ENCODE measurements at regions not wholly inside any gene's neighbourhood (a gene's known extent, or its start where the extent isn't known, plus 50 kb on each side); places are given as distances from the start of the nearest gene placed in this dataset.

GRCh38 chr10:130889780-130890179 is 421.7 kb downstream of the TCERG1L start:
- no peak overlapping the region for H3K9ac ChIP-seq (ENCODE audit: low read depth in 2 of 2, low read length in 2 of 2)
- no peak for TF ChIP-seq CTCF (IDR thresholded peaks at IDR 0.05)
- no peak overlapping the region for H3K4me3 ChIP-seq
- no peaks in the 10 kb centered on the region for H3K27me3 ChIP-seq
- no peak overlapping the region for H3K27ac ChIP-seq
- no peaks in the 10 kb centered on the region for H3K36me3 ChIP-seq
- H3K9me3 ChIP-seq: no peaks in the 10 kb centered on the region
- no peaks in the 10 kb centered on the region for H3K4me1 ChIP-seq
- DNase-seq: no peak
- intact Hi-C loops (cut with DNase I): no loop called here

- no peaks in the 10 kb centered on the region for H3K9me3 ChIP-seq
- no peak overlapping the region for H3K27ac ChIP-seq
- no peak overlapping the region for H3K4me3 ChIP-seq
- no peak for TF ChIP-seq CTCF (IDR thresholded peaks at IDR 0.05)
- no peaks in the 10 kb centered on the region for H3K4me1 ChIP-seq
- H3K36me3 ChIP-seq: no peaks in the 10 kb centered on the region
- intact Hi-C loops (cut with DNase I): no loop called here
- no peak for DNase-seq
- H3K27me3 ChIP-seq: no peaks in the 10 kb centered on the region
- H3K9ac ChIP-seq (ENCODE audit: low read depth in 2 of 2, low read length in 2 of 2): no peak overlapping the region
Measured at GRCh38 chr10:130891066-130891465, 420.5 kb downstream of the TCERG1L start.

GRCh38 chr10:130894471-130894870 is 417.1 kb downstream of the TCERG1L start:
- no peak for TF ChIP-seq CTCF (IDR thresholded peaks at IDR 0.05)
- no peak for DNase-seq

GRCh38 chr10:130895161-130895560 is 416.4 kb downstream of the TCERG1L start:
- no peak overlapping the region for H3K9ac ChIP-seq (ENCODE audit: low read depth in 2 of 2, low read length in 2 of 2)
- intact Hi-C loops (cut with DNase I): no loop called here
- no peak overlapping the region for H3K27ac ChIP-seq
- H3K4me3 ChIP-seq: no peak overlapping the region
- H3K36me3 ChIP-seq: no peaks in the 10 kb centered on the region
- H3K27me3 ChIP-seq: no peaks in the 10 kb centered on the region
- no peak for DNase-seq
- no peaks in the 10 kb centered on the region for H3K4me1 ChIP-seq
- TF ChIP-seq CTCF (IDR thresholded peaks at IDR 0.05): no peak
- no peaks in the 10 kb centered on the region for H3K9me3 ChIP-seq

More at GRCh38 chr10:130894471-130894870, 417.1 kb downstream of the TCERG1L start:
- intact Hi-C loops (cut with DNase I): no loop called here
- no peaks in the 10 kb centered on the region for H3K27me3 ChIP-seq
- H3K27ac ChIP-seq: no peak overlapping the region
- H3K9me3 ChIP-seq: no peaks in the 10 kb centered on the region
- no peak overlapping the region for H3K9ac ChIP-seq (ENCODE audit: low read depth in 2 of 2, low read length in 2 of 2)
- H3K4me3 ChIP-seq: no peak overlapping the region
- H3K4me1 ChIP-seq: no peaks in the 10 kb centered on the region
- no peaks in the 10 kb centered on the region for H3K36me3 ChIP-seq

- Histone ChIP-seq H3K4me3 (no peak overlapping the region), H3K27me3 (no peaks in the 10 kb centered on the region), H3K4me1 (no peaks in the 10 kb centered on the region), H3K9ac (ENCODE audit: low read depth in 2 of 2, low read length in 2 of 2) (no peak overlapping the region), H3K9me3 (no peaks in the 10 kb centered on the region), H3K36me3 (no peaks in the 10 kb centered on the region), H3K27ac (no peak overlapping the region)
- DNase-seq: no peak
- TF ChIP-seq CTCF (IDR thresholded peaks at IDR 0.05): no peak
- intact Hi-C loops (cut with DNase I): no loop called here
Measured at GRCh38 chr10:130897815-130898214, 413.7 kb downstream of the TCERG1L start.

GRCh38 chr10:130898381-130898780 is 413.1 kb downstream of the TCERG1L start:
- intact Hi-C loops (cut with DNase I): no loop called here
- H3K9ac ChIP-seq (ENCODE audit: low read depth in 2 of 2, low read length in 2 of 2): no peak overlapping the region
- no peak for DNase-seq

More at GRCh38 chr10:130898381-130898780, 413.1 kb downstream of the TCERG1L start:
- Histone ChIP-seq H3K27me3 (no peaks in the 10 kb centered on the region), H3K27ac (no peak overlapping the region), H3K36me3 (no peaks in the 10 kb centered on the region), H3K4me1 (no peaks in the 10 kb centered on the region), H3K4me3 (no peak overlapping the region), H3K9me3 (no peaks in the 10 kb centered on the region)
- TF ChIP-seq CTCF (IDR thresholded peaks at IDR 0.05): no peak
